OCI-LY3 (cell line): ENCODE measurements at regions not wholly inside any gene's neighbourhood (a gene's known extent, or its start where the extent isn't known, plus 50 kb on each side); places are given as distances from the start of the nearest gene placed in this dataset.

ENCODE experiments used
- H2AFZ ChIP-seq: fragments of 200-600, 300-600 bp; shearing (Covaris generic); 2 replicates; pipeline ENCODE4 v1.6.0; 2014; ENCODE audit warnings: antibody characterized with exemption, low read depth, low read length
- H3K27ac ChIP-seq: fragments of 200-600, 300-600 bp; sonication (generic); 2 replicates; pipeline ENCODE4 v1.5.1; 2014; ENCODE audit warnings: mild to moderate bottlenecking, low read length, moderate library complexity, mixed read lengths
- H3K27me3 ChIP-seq: fragments of 200-600, 300-600 bp; sonication (generic); 2 replicates; pipeline ENCODE4 v1.6.1; 2014; ENCODE audit warnings: low read depth, low read length, mixed read lengths
- H3K36me3 ChIP-seq: fragments of 200-600, 300-600 bp; sonication (generic); replicated peaks from 2 replicates; pipeline ENCODE3; 2014; ENCODE audit warnings: low read depth, low read length, mixed read lengths
- H3K4me1 ChIP-seq: fragments of 300-600, 200-600 bp; sonication (generic); 2 replicates; pipeline ENCODE4 v1.6.1; 2014; ENCODE audit warnings: low read length, mixed read lengths
- H3K4me2 ChIP-seq: fragments of 200-600, 300-600 bp; sonication (generic); 2 replicates; pipeline ENCODE4 v1.6.1; 2014; ENCODE audit warnings: low read length, mixed read lengths
- H3K4me3 ChIP-seq: fragments of 300-600, 200-600 bp; sonication (generic); 2 replicates; pipeline ENCODE4 v1.5.1; 2014; ENCODE audit warnings: antibody characterized with exemption, mild to moderate bottlenecking, low read length, moderate library complexity
- H3K79me2 ChIP-seq: fragments of 300-600, 200-600 bp; shearing (Covaris generic); 2 replicates; pipeline ENCODE4 v1.6.1; 2014; ENCODE audit warnings: mild to moderate bottlenecking, low read length, mixed read lengths
- H3K9ac ChIP-seq: fragments of 300-600, 200-600 bp; shearing (Covaris generic); 2 replicates; pipeline ENCODE4 v1.6.0; 2014; ENCODE audit warnings: mild to moderate bottlenecking, low read length, moderate library complexity
- H3K9me3 ChIP-seq: fragments of 200-600, 300-600 bp; shearing (Covaris generic); 2 replicates; pipeline ENCODE4 v1.6.1; 2014; ENCODE audit warnings: low read length, mixed read lengths; ENCODE audit not compliant: insufficient read depth
- H4K20me1 ChIP-seq: fragments of 200-600, 300-600 bp; sonication (generic); 2 replicates; pipeline ENCODE4 v1.6.1; 2016; ENCODE audit warnings: low read length, mixed read lengths; ENCODE audit not compliant: insufficient read depth
- EZH2phosphoT487 ChIP-seq: fragments of 200-600 bp; shearing (Covaris generic); IDR thresholded peaks from 2 replicates; pipeline ENCODE4 v1.6.1; 2018; ENCODE audit warnings: antibody characterized with exemption, mixed run types, low read depth
- TF ChIP-seq, protein P1 (sequence below): fragments of 200-600, 300-600 bp; sonication (generic); IDR thresholded peaks from 2 replicates; pipeline ENCODE4 v1.5.1; 2014; ENCODE audit warnings: antibody characterized with exemption, low read length, low read depth

DNA sequence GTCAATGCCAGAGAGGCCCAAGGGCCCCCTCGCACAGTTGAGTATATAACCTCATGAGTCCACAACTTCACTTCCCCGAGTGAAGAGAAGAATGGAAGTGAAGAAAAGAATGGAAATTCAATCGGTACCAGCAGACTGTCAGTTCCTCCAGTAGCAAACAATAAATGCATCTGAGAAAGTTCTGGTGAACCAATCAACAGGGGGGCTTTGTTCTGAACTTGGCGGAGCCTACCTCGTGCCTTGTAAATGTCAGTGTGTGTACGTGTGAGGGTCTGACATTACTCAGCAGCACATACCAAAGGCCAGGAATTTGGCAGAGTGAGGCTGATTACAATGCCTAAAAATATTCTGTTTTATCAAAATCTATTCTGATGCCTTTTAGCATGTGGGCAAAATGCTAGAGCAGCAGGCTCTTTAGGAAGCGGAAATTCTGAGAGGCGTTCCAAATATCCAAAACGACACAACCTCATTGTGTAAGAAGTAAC lies 238.5 kb downstream of the LTN1 start:
- Histone ChIP-seq H2AFZ (no peak overlapping the region), H3K27me3 (no peaks in the 10 kb centered on the region), H3K27ac (no peak overlapping the region), H3K4me3 (no peak overlapping the region), H3K4me2 (no peak overlapping the region), H3K36me3 (no peaks in the 10 kb centered on the region), H3K9me3 (no peaks in the 10 kb centered on the region), H4K20me1 (no peaks in the 10 kb centered on the region), H3K79me2 (no peaks in the 10 kb centered on the region), H3K9ac (no peak overlapping the region), H3K4me1 (no peaks in the 10 kb centered on the region)
- TF ChIP-seq, protein P1, sequence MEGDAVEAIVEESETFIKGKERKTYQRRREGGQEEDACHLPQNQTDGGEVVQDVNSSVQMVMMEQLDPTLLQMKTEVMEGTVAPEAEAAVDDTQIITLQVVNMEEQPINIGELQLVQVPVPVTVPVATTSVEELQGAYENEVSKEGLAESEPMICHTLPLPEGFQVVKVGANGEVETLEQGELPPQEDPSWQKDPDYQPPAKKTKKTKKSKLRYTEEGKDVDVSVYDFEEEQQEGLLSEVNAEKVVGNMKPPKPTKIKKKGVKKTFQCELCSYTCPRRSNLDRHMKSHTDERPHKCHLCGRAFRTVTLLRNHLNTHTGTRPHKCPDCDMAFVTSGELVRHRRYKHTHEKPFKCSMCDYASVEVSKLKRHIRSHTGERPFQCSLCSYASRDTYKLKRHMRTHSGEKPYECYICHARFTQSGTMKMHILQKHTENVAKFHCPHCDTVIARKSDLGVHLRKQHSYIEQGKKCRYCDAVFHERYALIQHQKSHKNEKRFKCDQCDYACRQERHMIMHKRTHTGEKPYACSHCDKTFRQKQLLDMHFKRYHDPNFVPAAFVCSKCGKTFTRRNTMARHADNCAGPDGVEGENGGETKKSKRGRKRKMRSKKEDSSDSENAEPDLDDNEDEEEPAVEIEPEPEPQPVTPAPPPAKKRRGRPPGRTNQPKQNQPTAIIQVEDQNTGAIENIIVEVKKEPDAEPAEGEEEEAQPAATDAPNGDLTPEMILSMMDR, result no peak
- no peak for TF ChIP-seq EZH2phosphoT487

DNA sequence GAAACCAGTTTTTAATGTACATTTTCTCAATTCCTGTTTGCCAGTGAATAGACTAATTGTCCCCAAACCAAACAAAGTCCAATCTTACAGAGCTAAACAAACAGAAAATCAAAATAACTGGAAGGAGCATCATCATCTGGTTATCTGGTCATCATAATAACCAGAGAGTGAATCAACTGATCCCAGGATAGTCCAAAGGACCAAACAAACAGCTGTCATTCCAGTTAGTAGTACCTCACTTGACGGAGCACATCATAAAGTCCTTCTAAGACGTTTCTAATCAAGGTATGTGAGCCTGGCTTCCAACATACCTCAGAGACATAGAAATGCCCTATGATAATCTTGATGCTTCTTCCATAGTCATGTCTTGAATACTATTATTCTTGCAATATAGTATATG lies 240.5 kb downstream of the LTN1 start:
- H3K27ac ChIP-seq, result no peak overlapping the region
- no peak overlapping the region for H3K4me3 ChIP-seq
- H2AFZ ChIP-seq, result no peak overlapping the region
- no peaks in the 10 kb centered on the region for H3K4me1 ChIP-seq
- H3K9ac ChIP-seq, result no peak overlapping the region
- no peak overlapping the region for H3K4me2 ChIP-seq
- no peaks in the 10 kb centered on the region for H3K9me3 ChIP-seq
- no peaks in the 10 kb centered on the region for H3K79me2 ChIP-seq
- H3K36me3 ChIP-seq, result no peaks in the 10 kb centered on the region
- no peaks in the 10 kb centered on the region for H4K20me1 ChIP-seq
- TF ChIP-seq, protein P1, result no peak
- no peak for TF ChIP-seq EZH2phosphoT487
- H3K27me3 ChIP-seq, result no peaks in the 10 kb centered on the region

DNA sequence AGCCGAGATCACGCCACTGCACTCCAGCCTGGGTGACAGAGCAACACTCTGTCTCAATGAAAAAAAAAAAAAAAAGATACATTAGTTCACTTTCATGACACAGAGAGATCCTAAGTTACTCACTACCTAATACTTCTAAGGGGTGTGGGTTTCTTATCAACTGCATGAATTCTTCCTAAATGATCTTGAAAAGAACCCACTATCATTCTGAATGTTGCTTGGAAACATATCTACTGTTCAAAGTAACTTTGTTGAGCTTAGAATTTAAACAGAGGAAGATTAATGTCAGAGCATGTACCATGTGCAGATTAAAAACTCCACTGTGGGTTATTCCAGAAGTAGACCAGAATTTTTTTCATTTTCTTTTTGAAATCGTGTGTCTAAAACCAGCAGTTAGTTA lies 241.5 kb downstream of the LTN1 start:
- no peak overlapping the region for H3K4me3 ChIP-seq
- no peaks in the 10 kb centered on the region for H3K36me3 ChIP-seq
- H3K4me2 ChIP-seq, result no peak overlapping the region
- H3K27ac ChIP-seq, result no peak overlapping the region
- no peaks in the 10 kb centered on the region for H3K27me3 ChIP-seq
- H4K20me1 ChIP-seq, result no peaks in the 10 kb centered on the region
- TF ChIP-seq, protein P1, result no peak
- TF ChIP-seq EZH2phosphoT487, result no peak
- H2AFZ ChIP-seq, result no peak overlapping the region
- no peaks in the 10 kb centered on the region for H3K79me2 ChIP-seq
- H3K4me1 ChIP-seq, result no peaks in the 10 kb centered on the region
- H3K9me3 ChIP-seq, result no peaks in the 10 kb centered on the region
- H3K9ac ChIP-seq, result no peak overlapping the region

DNA sequence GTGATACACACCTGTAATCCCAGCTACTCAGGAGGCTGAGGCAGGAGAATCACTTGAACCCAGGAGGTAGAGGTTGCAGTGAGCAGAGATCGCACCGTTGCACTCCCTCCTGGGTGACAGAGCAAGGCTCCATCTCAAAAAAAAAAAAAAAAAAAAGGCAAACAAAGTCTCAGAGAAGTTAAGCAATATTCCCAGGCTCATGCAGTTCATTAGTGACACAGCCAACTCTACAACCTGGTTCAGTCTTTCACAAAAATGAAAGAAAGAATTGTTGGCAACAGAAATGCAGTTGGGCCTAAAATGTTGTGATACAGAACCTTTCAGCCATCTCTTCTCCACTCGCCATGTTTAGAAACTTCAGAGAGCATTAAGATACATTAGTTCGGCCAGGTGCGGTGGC lies 242.1 kb downstream of the LTN1 start:
- H3K27ac ChIP-seq, result no peak overlapping the region
- no peaks in the 10 kb centered on the region for H3K27me3 ChIP-seq
- TF ChIP-seq EZH2phosphoT487, result no peak
- TF ChIP-seq, protein P1, result no peak
- H4K20me1 ChIP-seq, result no peaks in the 10 kb centered on the region
- no peaks in the 10 kb centered on the region for H3K9me3 ChIP-seq
- H3K9ac ChIP-seq, result no peak overlapping the region
- no peak overlapping the region for H2AFZ ChIP-seq
- no peaks in the 10 kb centered on the region for H3K36me3 ChIP-seq
- H3K4me3 ChIP-seq, result no peak overlapping the region
- H3K4me1 ChIP-seq, result no peaks in the 10 kb centered on the region
- H3K79me2 ChIP-seq, result no peaks in the 10 kb centered on the region
- H3K4me2 ChIP-seq, result no peak overlapping the region
